NT2/D1 (cell line): ENCODE measurements at regions not wholly inside any gene's neighbourhood (a gene's known extent, or its start where the extent isn't known, plus 50 kb on each side); places are given as distances from the start of the nearest gene placed in this dataset.

ENCODE experiments used
- SUZ12 ChIP-seq: IDR thresholded peaks from 2 replicates; pipeline ENCODE4 v1.6.1; 2011; ENCODE audit not compliant: insufficient read length, insufficient read depth; ENCODE audit errors: extremely low read depth
- YY1 ChIP-seq: IDR thresholded peaks from 2 replicates; pipeline ENCODE4 v1.6.1; 2011; ENCODE audit not compliant: insufficient read length, insufficient read depth

DNA sequence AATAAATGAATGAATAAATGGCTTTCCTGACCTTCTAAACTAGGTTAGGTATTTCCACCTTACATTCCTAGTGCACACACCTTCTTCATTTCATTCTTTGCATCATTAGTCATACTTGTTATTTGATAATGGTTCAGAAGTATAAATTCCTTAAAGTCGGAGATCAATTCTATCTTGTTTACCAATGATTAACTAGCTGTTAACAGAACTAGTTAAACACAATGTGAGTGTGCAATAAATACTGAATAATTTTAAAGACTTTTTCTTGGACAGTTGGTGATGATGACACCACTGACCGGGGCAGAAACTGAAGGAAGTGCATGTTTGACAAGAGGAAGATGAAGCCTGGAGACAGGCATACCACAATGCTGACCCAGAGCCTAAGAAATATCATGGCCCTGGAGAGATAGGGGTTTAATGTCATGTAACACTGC is 207.1 kb upstream of the DEPDC1 start:
- TF ChIP-seq SUZ12, result no peak
- TF ChIP-seq YY1, result no peak
